GM23338 (cell line): ENCODE measurements at regions not wholly inside any gene's neighbourhood (a gene's known extent, or its start where the extent isn't known, plus 50 kb on each side); places are given as distances from the start of the nearest gene placed in this dataset.

Experiments
- ATAC-seq: fragments of 200-7000 bp; cut with Tn5 transposase; 3 replicates; pipeline ENCODE4 v1.9.1; 2020
- DNase-seq: peaks from one replicate; pipeline ENCODE4 v3.0.0-alpha.2; 2015; ENCODE audit warnings: low spot score
- H2AFZ ChIP-seq: fragments of 200-600 bp; sonication (generic); 2 replicates; pipeline ENCODE4 v1.8.0; 2016; ENCODE audit warnings: antibody characterized with exemption, mild to moderate bottlenecking, moderate library complexity
- H3F3A ChIP-seq: fragments of 200-600 bp; sonication (generic); replicated peaks from 2 replicates; pipeline ENCODE4 v1.8.0; 2017; ENCODE audit warnings: antibody characterized with exemption, mixed run types, low read depth
- H3K27ac ChIP-seq: fragments of 200-600 bp; sonication (generic); 2 replicates; pipeline ENCODE4 v1.6.1; 2016; ENCODE audit warnings: low read depth
- H3K27me3 ChIP-seq: fragments of 200-600 bp; sonication (generic); 2 replicates; pipeline ENCODE4 v1.8.0; 2016; ENCODE audit warnings: mild to moderate bottlenecking, mixed run types, moderate library complexity; ENCODE audit not compliant: insufficient read depth
- H3K36me3 ChIP-seq: fragments of 200-600 bp; sonication (generic); 2 replicates; pipeline ENCODE4 v1.8.0; 2016; ENCODE audit warnings: mild to moderate bottlenecking; ENCODE audit not compliant: insufficient read depth
- H3K4me1 ChIP-seq: fragments of 200-600 bp; sonication (generic); 2 replicates; pipeline ENCODE4 v1.8.0; 2016; ENCODE audit warnings: mild to moderate bottlenecking, moderate library complexity; ENCODE audit not compliant: insufficient read depth
- H3K4me2 ChIP-seq: fragments of 200-600 bp; sonication (generic); 2 replicates; pipeline ENCODE4 v1.7.1; 2017; ENCODE audit warnings: mixed run types
- H3K4me3 ChIP-seq: fragments of 200-600 bp; sonication (generic); 2 replicates; pipeline ENCODE4 v1.6.1; 2016; ENCODE audit warnings: mixed run types
- H3K79me2 ChIP-seq: fragments of 200-600 bp; sonication (generic); replicated peaks from 2 replicates; pipeline ENCODE4 v1.8.0; 2017; ENCODE audit warnings: mild to moderate bottlenecking; ENCODE audit not compliant: insufficient read depth
- H3K9me2 ChIP-seq: fragments of 200-600 bp; sonication (generic); 2 replicates; pipeline ENCODE4 v1.8.0; 2017; ENCODE audit not compliant: insufficient read depth
- H4K20me1 ChIP-seq: fragments of 200-600 bp; sonication (generic); replicated peaks from 2 replicates; pipeline ENCODE4 v1.8.0; 2017; ENCODE audit warnings: mild to moderate bottlenecking; ENCODE audit not compliant: insufficient read depth
- H3K27ac Mint-ChIP-seq: 2 replicates; pipeline ENCODE4 v1.8.0; 2020; ENCODE audit warnings: inconsistent platforms, mild to moderate bottlenecking, moderate library complexity, mixed read lengths
- H3K27me3 Mint-ChIP-seq: 3 replicates; pipeline ENCODE4 v1.8.0; 2022; ENCODE audit warnings: low read depth, mild to moderate bottlenecking, moderate library complexity, mixed read lengths, inconsistent platforms; ENCODE audit not compliant: insufficient read depth, poor library complexity
- H3K36me3 Mint-ChIP-seq: 3 replicates; pipeline ENCODE4 v1.8.0; 2021; ENCODE audit warnings: low read depth, mild to moderate bottlenecking, inconsistent platforms, moderate library complexity, mixed read lengths
- H3K4me1 Mint-ChIP-seq: 3 replicates; pipeline ENCODE4 v1.8.0; 2020; ENCODE audit warnings: mild to moderate bottlenecking, inconsistent platforms, mixed read lengths
- H3K4me3 Mint-ChIP-seq: 3 replicates; pipeline ENCODE4 v1.8.0; 2021; ENCODE audit warnings: moderate library complexity, mild to moderate bottlenecking, inconsistent platforms, mixed read lengths
- H3K9me3 Mint-ChIP-seq: 3 replicates; pipeline ENCODE4 v1.8.0; 2020; ENCODE audit warnings: moderate library complexity, mild to moderate bottlenecking, inconsistent platforms, mixed read lengths
- CREB1 ChIP-seq: fragments of 250-450 bp; sonication (Bioruptor Pico); IDR thresholded peaks from 2 replicates; pipeline ENCODE4 v1.5.0; 2020; ENCODE audit warnings: low read depth, mild to moderate bottlenecking, moderate library complexity
- EZH2 ChIP-seq: fragments of 200-600 bp; sonication (generic); IDR thresholded peaks from one replicate; pipeline ENCODE4 v1.8.0; 2017; ENCODE audit warnings: antibody characterized with exemption, mild to moderate bottlenecking, low read depth; ENCODE audit not compliant: unreplicated experiment
- EZH2phosphoT487 ChIP-seq: fragments of 200-600 bp; sonication (generic); IDR thresholded peaks from one replicate; pipeline ENCODE4 v1.8.1; 2018; ENCODE audit warnings: antibody characterized with exemption; ENCODE audit not compliant: unreplicated experiment
- JUNB ChIP-seq: IDR thresholded peaks from one replicate; pipeline ENCODE4 v1.6.1; 2016; ENCODE audit warnings: antibody characterized with exemption; ENCODE audit not compliant: unreplicated experiment
- NANOG ChIP-seq: IDR thresholded peaks from 2 replicates; pipeline ENCODE4 v1.6.1; 2016; ENCODE audit warnings: antibody characterized with exemption, borderline replicate concordance
- POLR2AphosphoS5 ChIP-seq: IDR thresholded peaks from 2 replicates; pipeline ENCODE4 v1.6.1; 2016; ENCODE audit warnings: antibody characterized with exemption, low read depth
- STAT1 ChIP-seq: IDR thresholded peaks from one replicate; pipeline ENCODE4 v1.6.1; 2016; ENCODE audit warnings: antibody characterized with exemption; ENCODE audit not compliant: unreplicated experiment
- ZNF114 ChIP-seq: fragments of 250-450 bp; sonication (Bioruptor Pico); IDR thresholded peaks from 2 replicates; pipeline ENCODE4 v1.5.0; 2020; ENCODE audit warnings: mild to moderate bottlenecking, moderate library complexity
- ZNF331 ChIP-seq: fragments of 250-450 bp; sonication (Bioruptor Pico); IDR thresholded peaks from 2 replicates; pipeline ENCODE4 v1.5.0; 2020; ENCODE audit warnings: low read depth, mild to moderate bottlenecking, moderate library complexity
- TF ChIP-seq, protein P1 (sequence below): fragments of 250-450 bp; sonication (Bioruptor Pico); IDR thresholded peaks from 2 replicates; pipeline ENCODE4 v1.5.0; 2020; ENCODE audit warnings: mild to moderate bottlenecking, moderate library complexity
- TF ChIP-seq, protein P2 (sequence below), 2 experiments: fragments of 200-600 bp in 1 of 2; sonication (generic) in 1 of 2; conservative IDR thresholded peaks; 2 replicates each; pipeline versions ENCODE4 v1.5.1 to v1.6.1; 2016 to 2017; ENCODE audit warnings: antibody characterized with exemption in 2 of 2, low read depth in 2 of 2, mild to moderate bottlenecking in 2 of 2, moderate library complexity in 1 of 2
- TF ChIP-seq, protein P3 (sequence below): IDR thresholded peaks from one replicate; pipeline ENCODE4 v1.6.1; 2018; ENCODE audit warnings: antibody characterized with exemption; ENCODE audit not compliant: unreplicated experiment
- TF ChIP-seq, protein P4 (sequence below): IDR thresholded peaks from 2 replicates; pipeline ENCODE4 v1.6.1; 2016; ENCODE audit warnings: antibody characterized with exemption

DNA sequence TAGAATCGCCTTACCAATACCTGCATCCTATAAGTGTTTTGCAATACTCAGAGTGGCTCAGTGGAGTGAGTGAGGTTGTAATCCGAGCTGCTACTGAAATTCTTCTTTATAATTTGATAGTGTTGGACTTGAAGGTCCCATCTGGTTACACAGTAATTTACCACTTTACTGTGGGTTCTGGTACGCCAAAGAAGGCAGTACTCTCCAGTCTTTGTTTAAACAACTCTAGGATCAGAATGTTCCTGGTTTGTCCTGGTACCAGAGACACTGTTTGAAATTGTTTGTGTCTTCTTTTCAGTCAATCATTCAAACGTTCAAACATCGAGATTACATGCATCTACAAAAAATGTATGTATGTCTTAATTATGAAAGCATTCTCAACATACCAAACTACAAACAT, 51.3 kb upstream of the AMN1 start:
- Histone ChIP-seq H3K4me2 (no peak overlapping the region), H3F3A (no peaks in the 10 kb centered on the region), H4K20me1 (no peaks in the 10 kb centered on the region), H3K36me3 (no peaks in the 10 kb centered on the region), H3K27me3 (no peaks in the 10 kb centered on the region), H3K4me1 (no peaks in the 10 kb centered on the region), H3K79me2 (no peaks in the 10 kb centered on the region), H3K9me2 (no peaks in the 10 kb centered on the region), H2AFZ (no peak overlapping the region), H3K4me3 (no peak overlapping the region), H3K27ac (no peak overlapping the region)
- Mint-ChIP-seq H3K27me3 (peaks cover 3% of the 10 kb centered on the region), H3K4me3 (no peak overlapping the region), H3K4me1 (peaks cover 2% of the 10 kb centered on the region; the same call in 1 of the 3 replicates), H3K9me3 (no peaks in the 10 kb centered on the region; the same call in 2 of the 3 replicates), H3K36me3 (no peaks in the 10 kb centered on the region), H3K27ac (no peak overlapping the region)
- DNase-seq (no peak), ATAC-seq (no peak)
- TF ChIP-seq, protein P1, sequence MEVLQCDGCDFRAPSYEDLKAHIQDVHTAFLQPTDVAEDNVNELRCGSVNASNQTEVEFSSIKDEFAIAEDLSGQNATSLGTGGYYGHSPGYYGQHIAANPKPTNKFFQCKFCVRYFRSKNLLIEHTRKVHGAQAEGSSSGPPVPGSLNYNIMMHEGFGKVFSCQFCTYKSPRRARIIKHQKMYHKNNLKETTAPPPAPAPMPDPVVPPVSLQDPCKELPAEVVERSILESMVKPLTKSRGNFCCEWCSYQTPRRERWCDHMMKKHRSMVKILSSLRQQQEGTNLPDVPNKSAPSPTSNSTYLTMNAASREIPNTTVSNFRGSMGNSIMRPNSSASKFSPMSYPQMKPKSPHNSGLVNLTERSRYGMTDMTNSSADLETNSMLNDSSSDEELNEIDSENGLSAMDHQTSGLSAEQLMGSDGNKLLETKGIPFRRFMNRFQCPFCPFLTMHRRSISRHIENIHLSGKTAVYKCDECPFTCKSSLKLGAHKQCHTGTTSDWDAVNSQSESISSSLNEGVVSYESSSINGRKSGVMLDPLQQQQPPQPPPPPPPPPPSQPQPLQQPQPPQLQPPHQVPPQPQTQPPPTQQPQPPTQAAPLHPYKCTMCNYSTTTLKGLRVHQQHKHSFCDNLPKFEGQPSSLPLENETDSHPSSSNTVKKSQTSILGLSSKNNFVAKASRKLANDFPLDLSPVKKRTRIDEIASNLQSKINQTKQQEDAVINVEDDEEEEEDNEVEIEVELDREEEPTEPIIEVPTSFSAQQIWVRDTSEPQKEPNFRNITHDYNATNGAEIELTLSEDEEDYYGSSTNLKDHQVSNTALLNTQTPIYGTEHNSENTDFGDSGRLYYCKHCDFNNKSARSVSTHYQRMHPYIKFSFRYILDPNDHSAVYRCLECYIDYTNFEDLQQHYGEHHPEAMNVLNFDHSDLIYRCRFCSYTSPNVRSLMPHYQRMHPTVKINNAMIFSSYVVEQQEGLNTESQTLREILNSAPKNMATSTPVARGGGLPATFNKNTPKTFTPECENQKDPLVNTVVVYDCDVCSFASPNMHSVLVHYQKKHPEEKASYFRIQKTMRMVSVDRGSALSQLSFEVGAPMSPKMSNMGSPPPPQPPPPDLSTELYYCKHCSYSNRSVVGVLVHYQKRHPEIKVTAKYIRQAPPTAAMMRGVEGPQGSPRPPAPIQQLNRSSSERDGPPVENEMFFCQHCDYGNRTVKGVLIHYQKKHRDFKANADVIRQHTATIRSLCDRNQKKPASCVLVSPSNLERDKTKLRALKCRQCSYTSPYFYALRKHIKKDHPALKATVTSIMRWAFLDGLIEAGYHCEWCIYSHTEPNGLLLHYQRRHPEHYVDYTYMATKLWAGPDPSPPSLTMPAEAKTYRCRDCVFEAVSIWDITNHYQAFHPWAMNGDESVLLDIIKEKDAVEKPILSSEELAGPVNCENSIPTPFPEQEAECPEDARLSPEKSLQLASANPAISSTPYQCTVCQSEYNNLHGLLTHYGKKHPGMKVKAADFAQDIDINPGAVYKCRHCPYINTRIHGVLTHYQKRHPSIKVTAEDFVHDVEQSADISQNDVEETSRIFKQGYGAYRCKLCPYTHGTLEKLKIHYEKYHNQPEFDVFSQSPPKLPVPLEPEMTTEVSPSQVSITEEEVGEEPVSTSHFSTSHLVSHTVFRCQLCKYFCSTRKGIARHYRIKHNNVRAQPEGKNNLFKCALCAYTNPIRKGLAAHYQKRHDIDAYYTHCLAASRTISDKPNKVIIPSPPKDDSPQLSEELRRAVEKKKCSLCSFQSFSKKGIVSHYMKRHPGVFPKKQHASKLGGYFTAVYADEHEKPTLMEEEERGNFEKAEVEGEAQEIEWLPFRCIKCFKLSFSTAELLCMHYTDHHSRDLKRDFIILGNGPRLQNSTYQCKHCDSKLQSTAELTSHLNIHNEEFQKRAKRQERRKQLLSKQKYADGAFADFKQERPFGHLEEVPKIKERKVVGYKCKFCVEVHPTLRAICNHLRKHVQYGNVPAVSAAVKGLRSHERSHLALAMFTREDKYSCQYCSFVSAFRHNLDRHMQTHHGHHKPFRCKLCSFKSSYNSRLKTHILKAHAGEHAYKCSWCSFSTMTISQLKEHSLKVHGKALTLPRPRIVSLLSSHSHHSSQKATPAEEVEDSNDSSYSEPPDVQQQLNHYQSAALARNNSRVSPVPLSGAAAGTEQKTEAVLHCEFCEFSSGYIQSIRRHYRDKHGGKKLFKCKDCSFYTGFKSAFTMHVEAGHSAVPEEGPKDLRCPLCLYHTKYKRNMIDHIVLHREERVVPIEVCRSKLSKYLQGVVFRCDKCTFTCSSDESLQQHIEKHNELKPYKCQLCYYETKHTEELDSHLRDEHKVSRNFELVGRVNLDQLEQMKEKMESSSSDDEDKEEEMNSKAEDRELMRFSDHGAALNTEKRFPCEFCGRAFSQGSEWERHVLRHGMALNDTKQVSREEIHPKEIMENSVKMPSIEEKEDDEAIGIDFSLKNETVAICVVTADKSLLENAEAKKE (CRISPR knock-in tag) = no peak
- TF ChIP-seq STAT1 (no peak), NANOG (no peak), CREB1 (CRISPR knock-in tag) (no peak), EZH2 (no peak), ZNF331 (no peak), POLR2AphosphoS5 (no peak), JUNB (no peak), EZH2phosphoT487 (no peak), ZNF114 (CRISPR knock-in tag) (no peak)
- TF ChIP-seq, protein P2, sequence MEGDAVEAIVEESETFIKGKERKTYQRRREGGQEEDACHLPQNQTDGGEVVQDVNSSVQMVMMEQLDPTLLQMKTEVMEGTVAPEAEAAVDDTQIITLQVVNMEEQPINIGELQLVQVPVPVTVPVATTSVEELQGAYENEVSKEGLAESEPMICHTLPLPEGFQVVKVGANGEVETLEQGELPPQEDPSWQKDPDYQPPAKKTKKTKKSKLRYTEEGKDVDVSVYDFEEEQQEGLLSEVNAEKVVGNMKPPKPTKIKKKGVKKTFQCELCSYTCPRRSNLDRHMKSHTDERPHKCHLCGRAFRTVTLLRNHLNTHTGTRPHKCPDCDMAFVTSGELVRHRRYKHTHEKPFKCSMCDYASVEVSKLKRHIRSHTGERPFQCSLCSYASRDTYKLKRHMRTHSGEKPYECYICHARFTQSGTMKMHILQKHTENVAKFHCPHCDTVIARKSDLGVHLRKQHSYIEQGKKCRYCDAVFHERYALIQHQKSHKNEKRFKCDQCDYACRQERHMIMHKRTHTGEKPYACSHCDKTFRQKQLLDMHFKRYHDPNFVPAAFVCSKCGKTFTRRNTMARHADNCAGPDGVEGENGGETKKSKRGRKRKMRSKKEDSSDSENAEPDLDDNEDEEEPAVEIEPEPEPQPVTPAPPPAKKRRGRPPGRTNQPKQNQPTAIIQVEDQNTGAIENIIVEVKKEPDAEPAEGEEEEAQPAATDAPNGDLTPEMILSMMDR (conservative IDR thresholded peaks at IDR 0.05; ENCODE audit: low read depth in 2 of 2) = no peak
- TF ChIP-seq, protein P3, sequence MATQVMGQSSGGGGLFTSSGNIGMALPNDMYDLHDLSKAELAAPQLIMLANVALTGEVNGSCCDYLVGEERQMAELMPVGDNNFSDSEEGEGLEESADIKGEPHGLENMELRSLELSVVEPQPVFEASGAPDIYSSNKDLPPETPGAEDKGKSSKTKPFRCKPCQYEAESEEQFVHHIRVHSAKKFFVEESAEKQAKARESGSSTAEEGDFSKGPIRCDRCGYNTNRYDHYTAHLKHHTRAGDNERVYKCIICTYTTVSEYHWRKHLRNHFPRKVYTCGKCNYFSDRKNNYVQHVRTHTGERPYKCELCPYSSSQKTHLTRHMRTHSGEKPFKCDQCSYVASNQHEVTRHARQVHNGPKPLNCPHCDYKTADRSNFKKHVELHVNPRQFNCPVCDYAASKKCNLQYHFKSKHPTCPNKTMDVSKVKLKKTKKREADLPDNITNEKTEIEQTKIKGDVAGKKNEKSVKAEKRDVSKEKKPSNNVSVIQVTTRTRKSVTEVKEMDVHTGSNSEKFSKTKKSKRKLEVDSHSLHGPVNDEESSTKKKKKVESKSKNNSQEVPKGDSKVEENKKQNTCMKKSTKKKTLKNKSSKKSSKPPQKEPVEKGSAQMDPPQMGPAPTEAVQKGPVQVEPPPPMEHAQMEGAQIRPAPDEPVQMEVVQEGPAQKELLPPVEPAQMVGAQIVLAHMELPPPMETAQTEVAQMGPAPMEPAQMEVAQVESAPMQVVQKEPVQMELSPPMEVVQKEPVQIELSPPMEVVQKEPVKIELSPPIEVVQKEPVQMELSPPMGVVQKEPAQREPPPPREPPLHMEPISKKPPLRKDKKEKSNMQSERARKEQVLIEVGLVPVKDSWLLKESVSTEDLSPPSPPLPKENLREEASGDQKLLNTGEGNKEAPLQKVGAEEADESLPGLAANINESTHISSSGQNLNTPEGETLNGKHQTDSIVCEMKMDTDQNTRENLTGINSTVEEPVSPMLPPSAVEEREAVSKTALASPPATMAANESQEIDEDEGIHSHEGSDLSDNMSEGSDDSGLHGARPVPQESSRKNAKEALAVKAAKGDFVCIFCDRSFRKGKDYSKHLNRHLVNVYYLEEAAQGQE = no peak
- TF ChIP-seq, protein P4, sequence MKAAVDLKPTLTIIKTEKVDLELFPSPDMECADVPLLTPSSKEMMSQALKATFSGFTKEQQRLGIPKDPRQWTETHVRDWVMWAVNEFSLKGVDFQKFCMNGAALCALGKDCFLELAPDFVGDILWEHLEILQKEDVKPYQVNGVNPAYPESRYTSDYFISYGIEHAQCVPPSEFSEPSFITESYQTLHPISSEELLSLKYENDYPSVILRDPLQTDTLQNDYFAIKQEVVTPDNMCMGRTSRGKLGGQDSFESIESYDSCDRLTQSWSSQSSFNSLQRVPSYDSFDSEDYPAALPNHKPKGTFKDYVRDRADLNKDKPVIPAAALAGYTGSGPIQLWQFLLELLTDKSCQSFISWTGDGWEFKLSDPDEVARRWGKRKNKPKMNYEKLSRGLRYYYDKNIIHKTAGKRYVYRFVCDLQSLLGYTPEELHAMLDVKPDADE = no peak
